AML-193 (cell line): ENCODE measurements at regions not wholly inside any gene's neighbourhood (a gene's known extent, or its start where the extent isn't known, plus 50 kb on each side); places are given as distances from the start of the nearest gene placed in this dataset.

Experiments used
- DNase-seq, 2 experiments: peaks; one replicate each; lab custom pipeline; 2025; lab: John Stamatoyannopoulos, UW

DNA sequence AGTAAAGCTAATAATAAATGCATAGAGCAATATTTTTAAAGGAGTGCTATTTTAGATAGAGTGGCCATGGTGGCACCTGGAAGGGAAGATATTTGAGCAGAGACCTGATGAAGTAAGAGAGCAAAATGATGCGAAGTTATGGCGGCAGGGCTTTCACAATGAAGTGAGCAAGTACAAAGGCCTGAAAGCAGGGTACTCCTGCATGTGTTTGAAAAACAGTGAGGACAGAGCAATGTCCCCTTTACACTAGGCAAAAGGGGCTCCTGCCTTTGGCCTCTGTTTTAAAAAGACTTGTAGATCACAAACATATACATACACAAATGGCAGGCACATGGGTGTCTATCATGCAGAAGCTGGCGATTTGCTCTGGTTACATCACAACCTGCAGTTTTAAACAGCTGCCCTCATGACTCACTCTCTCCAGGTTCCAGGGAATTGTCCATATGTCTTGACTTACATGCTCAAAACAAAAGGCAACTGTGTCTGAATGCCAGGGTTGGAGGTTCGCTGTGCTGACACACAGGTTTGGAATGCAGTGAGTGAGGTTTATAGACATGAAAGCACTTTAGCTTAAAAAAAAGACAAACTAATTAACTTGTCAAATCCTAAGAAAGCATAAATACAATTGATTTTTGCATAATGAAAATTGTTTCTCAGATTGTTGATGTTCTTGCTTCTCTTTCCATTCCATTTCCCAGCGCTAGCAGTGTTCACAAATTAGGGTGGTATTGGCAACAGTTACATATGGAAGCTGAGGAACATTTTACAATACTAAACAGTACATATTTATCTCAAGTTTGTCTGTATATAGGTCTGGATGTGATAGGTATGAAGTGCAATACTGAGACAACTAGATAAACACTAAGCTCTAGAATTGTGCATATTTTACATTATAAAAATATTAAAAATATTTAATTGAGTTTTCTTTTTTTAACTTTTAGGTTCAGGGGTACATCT is 313.9 kb downstream of the BARHL2 start:
- DNase-seq, result no peak

- DNase-seq, result no peak
Observed at GRCh38 chr1:90400131-90400530, 317.0 kb downstream of the BARHL2 start.

DNA sequence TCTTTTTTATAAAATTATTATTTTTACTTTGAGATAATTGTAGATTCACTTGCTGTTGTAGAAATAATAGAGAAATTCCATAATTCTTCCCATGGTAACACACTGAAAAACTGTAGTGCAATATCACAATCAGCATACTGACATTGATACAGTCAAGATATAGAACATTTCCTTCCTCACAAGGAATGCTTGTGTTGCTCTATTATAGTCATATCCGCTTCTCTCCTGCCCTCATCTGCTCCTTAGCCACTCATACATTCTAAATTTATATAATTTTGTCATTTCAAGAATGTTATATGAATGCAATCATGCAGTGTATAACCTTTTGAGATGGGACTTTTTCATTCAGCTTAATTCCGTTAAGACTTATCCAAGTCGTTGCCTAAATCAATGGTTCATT is 320.2 kb downstream of the BARHL2 start:
- DNase-seq, result no peak

GRCh38 chr1:90394247-90394646 is 322.9 kb downstream of the BARHL2 start:
- peak; percentile 6 to 19 for DNase-seq

DNA sequence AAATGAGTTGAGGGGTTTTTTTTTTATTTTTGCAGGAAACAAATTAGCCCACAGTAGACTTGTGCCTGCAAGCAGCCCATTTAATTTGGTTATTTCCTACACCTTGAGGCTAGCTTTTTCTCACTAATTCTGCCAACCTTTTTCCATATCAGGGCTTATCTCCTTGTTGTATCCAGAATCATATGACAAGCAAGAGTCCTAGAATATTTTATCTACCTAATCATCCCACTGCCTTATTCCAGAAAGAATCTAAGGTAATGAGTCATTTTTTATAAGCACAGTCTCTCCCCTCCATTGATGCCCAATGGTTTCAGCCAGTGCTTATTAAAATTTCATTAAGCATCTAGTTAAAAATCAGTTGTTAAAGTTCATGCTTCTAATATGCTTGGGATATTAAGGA is 324.1 kb downstream of the BARHL2 start:
- no peak for DNase-seq

DNA sequence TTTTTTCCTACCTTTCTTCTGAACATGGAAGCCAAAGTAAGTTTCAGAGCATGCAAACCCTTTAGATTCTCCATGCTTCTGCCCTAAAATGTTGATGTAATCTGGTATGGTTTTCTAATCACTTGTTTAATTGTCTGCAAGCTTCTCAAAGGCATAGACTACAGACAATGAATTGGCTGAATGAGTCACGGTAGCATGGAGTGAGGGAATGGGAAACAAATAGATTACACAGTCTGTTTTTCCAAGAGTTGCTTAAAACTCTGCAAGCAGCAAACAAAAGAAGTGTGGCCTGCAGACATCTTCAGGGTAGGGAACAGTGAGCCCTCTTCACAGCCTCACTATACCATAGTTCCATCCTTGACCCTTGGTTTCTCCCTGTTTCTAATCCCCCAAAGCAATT is 326.0 kb downstream of the BARHL2 start:
- DNase-seq, result no peak

DNA sequence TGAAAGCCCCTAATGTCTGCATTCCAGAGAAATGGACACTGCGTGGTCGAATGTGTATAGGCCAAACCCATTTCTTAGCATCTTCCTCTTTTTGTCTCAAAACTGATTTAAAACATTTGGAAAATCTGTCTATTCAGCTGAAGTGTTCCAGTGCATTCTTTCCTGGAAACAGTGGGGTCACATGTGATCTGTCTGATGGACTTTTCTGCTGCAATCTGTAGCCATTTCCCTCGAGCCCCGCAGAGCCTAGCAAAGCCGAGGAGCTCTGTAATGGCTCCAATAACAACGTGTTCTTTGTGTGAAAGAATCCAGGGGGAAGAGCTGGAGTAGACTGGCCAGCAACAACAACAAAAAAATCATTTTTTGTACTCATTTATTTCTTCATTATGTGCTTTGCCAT is 329.3 kb downstream of the BARHL2 start:
- DNase-seq, result no peak

GRCh38 chr1:90386899-90387720 is 330.0 kb downstream of the BARHL2 start:
- no peak for DNase-seq

GRCh38 chr1:90384193-90384592 is 332.9 kb downstream of the BARHL2 start:
- no peak for DNase-seq

DNA sequence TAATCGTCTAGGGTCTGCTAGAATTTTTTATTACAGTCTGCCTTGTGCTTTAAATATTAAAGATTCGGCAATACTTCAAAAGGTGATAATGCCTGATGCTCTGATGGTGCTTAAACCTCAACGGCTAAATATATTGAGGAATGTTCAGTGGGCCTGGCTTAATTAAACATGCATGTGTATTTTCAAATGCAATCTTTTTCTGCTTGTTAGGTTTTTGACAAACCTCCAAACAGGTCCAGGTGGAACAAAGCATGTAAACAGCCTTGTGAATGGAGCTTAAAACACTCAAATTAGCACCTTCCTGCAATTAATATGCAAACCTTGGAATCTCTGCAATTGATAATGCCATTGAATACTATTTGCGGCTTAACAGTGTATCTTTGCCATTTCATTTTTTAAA is 334.9 kb downstream of the BARHL2 start:
- DNase-seq, result no peak

- no peak for DNase-seq
Observed at GRCh38 chr1:90381598-90381997, 335.5 kb downstream of the BARHL2 start.

- no peak for DNase-seq
Observed at GRCh38 chr1:90371448-90371813, 345.7 kb downstream of the BARHL2 start.

DNA sequence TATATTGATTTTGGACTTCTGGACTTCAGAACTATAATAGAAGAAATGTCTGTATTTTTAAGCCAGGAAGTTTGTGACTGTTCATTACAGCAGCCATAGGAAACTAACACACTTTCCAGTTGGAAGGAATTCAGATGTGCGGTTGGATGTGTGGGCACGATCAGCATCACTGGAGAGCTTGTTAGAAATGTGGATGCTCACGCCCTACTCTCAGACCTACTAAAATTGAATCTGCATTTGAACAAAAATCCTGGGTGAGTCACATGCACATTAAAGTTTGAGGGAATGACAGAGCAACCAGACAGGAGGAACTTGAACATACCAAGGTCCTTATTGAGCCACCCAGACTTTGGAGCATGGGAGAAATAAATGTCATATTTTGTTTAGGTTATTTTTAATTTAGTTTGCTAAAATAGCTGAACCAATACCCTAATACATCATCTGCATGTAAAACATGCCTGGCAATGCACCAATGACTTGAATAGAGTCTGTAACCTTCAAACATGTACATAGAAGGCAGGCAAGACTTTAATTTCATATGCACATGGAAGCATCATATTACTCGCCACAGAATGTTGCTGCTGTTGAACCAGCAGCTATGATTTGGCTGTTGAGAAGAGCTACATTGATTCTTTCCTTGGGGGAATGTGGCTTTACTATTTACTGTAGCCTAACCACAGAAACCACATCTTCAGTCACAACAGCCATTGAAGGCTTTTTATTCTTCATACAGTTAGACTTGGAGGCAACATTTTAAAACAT is 346.2 kb downstream of the BARHL2 start:
- DNase-seq, result no peak

- DNase-seq, result no peak
Observed at GRCh38 chr1:90362163-90362562, 354.9 kb downstream of the BARHL2 start.

DNA sequence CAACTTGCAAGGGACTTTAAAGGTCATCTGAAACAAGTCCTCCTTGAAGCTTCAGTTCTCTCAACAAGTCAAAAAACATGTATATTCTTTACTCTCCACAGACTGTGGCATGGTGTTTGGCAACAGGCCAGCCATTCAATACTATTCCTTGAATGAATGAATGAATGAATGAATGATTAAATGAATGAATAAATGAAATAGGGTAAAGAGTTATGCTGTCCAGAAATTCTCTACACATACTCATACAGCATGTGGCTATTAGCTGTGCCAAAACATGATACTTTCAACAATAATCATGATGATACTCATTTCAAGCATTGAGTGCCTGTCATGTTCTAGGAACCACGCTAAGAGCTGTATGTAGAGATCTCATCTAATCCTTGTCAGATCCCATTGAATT is 356.1 kb downstream of the BARHL2 start:
- no peak for DNase-seq

- no peak for DNase-seq
Observed at GRCh38 chr1:90359994-90360393, 357.1 kb downstream of the BARHL2 start.

DNA sequence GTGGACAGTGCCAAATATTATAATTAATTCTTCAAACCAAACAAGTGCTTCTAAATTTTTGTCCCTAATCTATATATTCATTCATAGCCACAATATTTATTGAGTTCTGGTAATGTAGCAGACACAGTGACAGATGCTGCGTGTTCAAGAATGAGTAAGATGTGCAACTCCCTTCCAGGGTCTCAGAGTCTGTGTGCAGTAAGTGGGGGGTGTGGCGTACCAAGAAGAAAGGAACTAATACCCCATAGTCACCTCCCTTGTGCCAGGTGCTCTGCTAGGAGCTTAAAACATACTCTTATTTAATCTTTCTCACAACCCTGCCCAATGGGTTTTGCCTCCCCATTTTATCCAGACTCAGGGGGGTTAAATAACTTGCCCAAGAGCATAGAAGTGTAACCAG is 358.7 kb downstream of the BARHL2 start:
- DNase-seq, result no peak

DNA sequence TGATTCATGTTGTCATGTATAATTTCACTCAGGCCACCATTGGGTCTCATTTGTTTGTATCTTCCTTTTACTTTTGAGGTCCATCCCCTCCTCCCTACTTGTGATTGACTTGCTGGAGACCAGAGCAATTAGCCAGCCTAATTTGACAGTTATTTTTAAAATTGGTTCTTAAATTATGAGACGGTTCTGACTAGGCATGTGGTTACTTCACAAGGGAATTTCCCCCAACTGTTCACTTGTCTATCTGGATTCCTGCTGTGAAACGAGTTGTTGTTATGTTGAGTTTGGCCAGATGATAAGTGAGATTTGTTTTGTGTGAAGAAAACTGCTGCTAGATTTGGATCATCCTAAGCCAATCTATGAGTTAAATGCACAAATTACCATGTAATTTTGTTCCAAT is 359.1 kb downstream of the BARHL2 start:
- no peak for DNase-seq

DNA sequence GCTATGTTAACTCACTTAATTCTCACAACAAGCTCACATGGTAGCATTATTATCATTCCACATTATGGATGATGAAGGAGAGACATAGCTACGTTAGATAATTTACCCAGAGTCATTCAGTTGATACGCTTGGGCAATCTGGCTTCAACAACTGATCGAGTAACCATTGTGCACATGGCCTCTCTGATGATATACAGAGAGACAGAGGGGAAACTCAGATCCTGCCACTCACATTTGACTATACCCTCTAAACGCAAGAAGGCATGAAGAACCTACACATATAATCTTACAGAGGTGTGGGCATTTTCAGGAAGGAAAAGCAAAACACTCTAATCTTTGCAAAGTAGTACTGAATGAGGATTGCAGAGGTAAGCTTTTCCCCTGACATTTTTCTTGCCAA is 360.1 kb downstream of the BARHL2 start:
- DNase-seq, result no peak

DNA sequence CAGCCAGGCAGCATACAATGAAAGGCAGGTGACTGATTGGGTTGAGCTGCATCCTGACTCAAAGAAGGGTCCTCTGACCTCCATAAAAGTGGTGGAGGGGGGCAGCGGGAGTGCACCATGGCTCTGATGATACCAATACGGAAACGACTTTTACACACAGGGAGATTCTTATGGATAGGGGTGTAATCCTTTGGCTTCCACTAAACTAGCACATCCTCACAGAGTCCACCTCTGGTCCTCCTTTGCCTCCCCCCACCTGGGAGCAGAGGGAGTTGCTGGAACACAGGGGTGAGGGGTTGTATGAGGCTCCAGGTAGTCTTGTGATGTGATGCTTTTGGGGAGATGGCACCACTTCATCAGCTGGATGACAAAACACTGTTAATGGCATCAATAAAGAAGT is 361.0 kb downstream of the BARHL2 start:
- no peak for DNase-seq

GRCh38 chr1:90354704-90355103 is 359.8 kb downstream of the ZNF326 start:
- no peak for DNase-seq

DNA sequence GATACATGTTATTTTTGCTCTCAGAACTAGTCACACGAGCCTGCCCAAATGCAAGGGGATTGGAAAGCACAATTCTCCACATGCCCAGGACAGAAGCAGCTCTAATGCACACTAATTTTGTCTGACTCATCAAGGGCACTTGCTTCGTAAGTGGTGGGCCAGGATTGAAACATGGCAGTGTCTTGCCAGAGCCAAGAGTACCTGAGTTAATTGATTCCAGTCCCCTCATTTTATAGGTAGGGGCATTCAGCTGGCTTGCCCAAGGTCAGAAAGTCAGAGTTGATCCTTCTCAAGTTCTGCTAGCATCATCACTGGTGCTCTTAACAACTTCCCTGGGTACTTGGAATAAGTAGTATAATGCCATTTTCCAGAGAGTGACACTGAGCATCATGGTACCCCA is 356.1 kb downstream of the ZNF326 start:
- DNase-seq, result no peak
